HepG2 (cell line): ENCODE measurements at regions not wholly inside any gene's neighbourhood (a gene's known extent, or its start where the extent isn't known, plus 50 kb on each side); places are given as distances from the start of the nearest gene placed in this dataset.
"Not testable (repeated sequence)": the region's sequence is repeated elsewhere in the genome, so short reads cannot be mapped to it uniquely, and the experiment has no call there.

Source experiments
- ATAC-seq: fragments of 200-7000 bp; cut with Tn5 transposase; 3 replicates; pipeline ENCODE4 v1.9.1; 2020; ENCODE audit warnings: mild to moderate bottlenecking, moderate library complexity
- BruUV-seq: library from RNA; stranded (reverse); fragments of 400-500 nt; replicated peaks from 2 replicates; lab custom pipeline; 2021; lab: Mats Ljungman, UMichigan
- CTCF ChIA-PET: fragments of 300-600 bp; formaldehyde crosslinking; extraction: SDS; loops from one replicate; lab custom pipeline; 2021; ENCODE audit warnings: low total read pairs, inconsistent platforms, low intra/inter-chr PET ratio; lab: Yijun Ruan, JAX
- POLR2A ChIA-PET: fragments of 350-600 bp; sonication (Branson Sonifier 250); formaldehyde crosslinking; loops from one replicate; lab custom pipeline; 2020; ENCODE audit warnings: antibody characterized with exemption, inconsistent platforms; lab: Yijun Ruan, JAX
- DNase-seq: peaks from one replicate; pipeline ENCODE4 v3.0.0-alpha.2; 2015; ENCODE audit warnings: low spot score
- FAIRE-seq: peaks from 3 replicates; lab custom pipeline; 2011; peaks lifted over from hg19 to GRCh38; lab: Jason Lieb, UNC
- H2AFZ ChIP-seq: one replicate; pipeline ENCODE4 v1.6.1; 2011; ENCODE audit warnings: low read length, inconsistent platforms
- H3K27ac ChIP-seq: fragments of 300-600 bp; 3 replicates; pipeline ENCODE4 v1.8.0; 2011; ENCODE audit warnings: mixed run types, mild to moderate bottlenecking, mixed read lengths, low read length, inconsistent platforms; ENCODE audit not compliant: insufficient read depth; ENCODE audit errors: extremely low read length
- H3K27me3 ChIP-seq, 2 experiments: fragments of 200-600 bp in 1 of 2; 2 replicates in 1 of 2; 3 replicates in 1 of 2; pipeline versions ENCODE4 v1.6.0 to v1.8.0; 2011; ENCODE audit warnings: low read length in 2 of 2, mild to moderate bottlenecking in 2 of 2, moderate library complexity in 2 of 2, inconsistent platforms in 1 of 2; ENCODE audit not compliant: insufficient read depth in 2 of 2, control insufficient read depth in 1 of 2
- H3K36me3 ChIP-seq, 2 experiments: fragments of 200-600 bp in 1 of 2; replicated peaks in 1 of 2; 2 replicates in 1 of 2; 3 replicates in 1 of 2; pipeline versions ENCODE4 v1.5.1 to v1.8.0; 2011; ENCODE audit warnings: low read length in 2 of 2, inconsistent platforms in 1 of 2; ENCODE audit not compliant: insufficient read depth in 2 of 2, control insufficient read depth in 1 of 2
- H3K4me1 ChIP-seq: 2 replicates; pipeline ENCODE4 v1.5.1; 2012; ENCODE audit warnings: low read length, inconsistent platforms; ENCODE audit not compliant: insufficient read depth
- H3K4me2 ChIP-seq: 2 replicates; pipeline ENCODE4 v1.6.0; 2011; ENCODE audit warnings: low read depth, low read length, inconsistent platforms
- H3K4me3 ChIP-seq, 3 experiments: fragments of 200-600 bp in 1 of 3; sonication (generic), shearing (Covaris generic) in 1 of 3; replicated peaks in 1 of 3; 2 replicates each; pipeline ENCODE4 v1.5.1; 2011 to 2016; ENCODE audit warnings: low read length in 3 of 3, inconsistent platforms in 2 of 3, low read depth in 2 of 3, mild to moderate bottlenecking in 2 of 3, control low read depth in 1 of 3, mixed read lengths in 1 of 3; ENCODE audit not compliant: insufficient read depth in 1 of 3
- H3K79me2 ChIP-seq: one replicate; pipeline ENCODE4 v1.6.1; 2011; ENCODE audit warnings: low read length, inconsistent platforms; ENCODE audit not compliant: insufficient read depth
- H3K9ac ChIP-seq: 2 replicates; pipeline ENCODE4 v1.6.0; 2011; ENCODE audit warnings: mild to moderate bottlenecking, low read depth, low read length, inconsistent platforms; ENCODE audit not compliant: insufficient read depth
- H3K9me3 ChIP-seq: 2 replicates; pipeline ENCODE4 v1.5.1; 2012; ENCODE audit warnings: mild to moderate bottlenecking, low read length
- H4K20me1 ChIP-seq: 2 replicates; pipeline ENCODE4 v1.6.0; 2011; ENCODE audit warnings: inconsistent platforms, mild to moderate bottlenecking, low read length, moderate library complexity; ENCODE audit not compliant: insufficient read depth
- CAMTA2 ChIP-seq: sonication (generic); formaldehyde crosslinking; IDR thresholded peaks from 2 replicates; pipeline ENCODE4 v1.4.0; 2020; ENCODE audit warnings: mild to moderate bottlenecking, missing genetic modification reagents, borderline replicate concordance
- CEBPG ChIP-seq: IDR thresholded peaks from 2 replicates; pipeline ENCODE4 v1.6.1; 2016
- CTCF ChIP-seq: sonication (generic); formaldehyde crosslinking; IDR thresholded peaks from 2 replicates; pipeline ENCODE4 v1.5.0; 2020; ENCODE audit warnings: mild to moderate bottlenecking, missing genetic modification reagents, moderate library complexity
- PATZ1 ChIP-seq: sonication (generic); formaldehyde crosslinking; IDR thresholded peaks from 2 replicates; pipeline ENCODE4 v1.4.0; 2020; ENCODE audit warnings: missing genetic modification reagents
- SMAD1 ChIP-seq: sonication (generic); formaldehyde crosslinking; IDR thresholded peaks from 2 replicates; pipeline ENCODE4 v1.4.0; 2020; ENCODE audit warnings: missing genetic modification reagents, low read depth, mild to moderate bottlenecking, borderline replicate concordance
- WGBS: methylation state at CpG from one replicate; pipeline ENCODE4 v1.1.6; 2017; ENCODE audit warnings: low lambda C conversion rate; 5-methylcytosine and 5-hydroxymethylcytosine counted together
- in situ Hi-C: cut with HindIII; loops from 2 replicates; pipeline ENCODE4 v1.10.0; 2017; ENCODE audit warnings: low pct_unique_long_range_greater_than_20kb; ENCODE audit not compliant: extremely low pct_ligation_motif_present
- intact Hi-C: fragments of 100-400 bp; cut with micrococcal nuclease; formaldehyde crosslinking; loops from one replicate; pipeline ENCODE4 v1.10.0; 2022; ENCODE audit not compliant: unreplicated experiment

DNA sequence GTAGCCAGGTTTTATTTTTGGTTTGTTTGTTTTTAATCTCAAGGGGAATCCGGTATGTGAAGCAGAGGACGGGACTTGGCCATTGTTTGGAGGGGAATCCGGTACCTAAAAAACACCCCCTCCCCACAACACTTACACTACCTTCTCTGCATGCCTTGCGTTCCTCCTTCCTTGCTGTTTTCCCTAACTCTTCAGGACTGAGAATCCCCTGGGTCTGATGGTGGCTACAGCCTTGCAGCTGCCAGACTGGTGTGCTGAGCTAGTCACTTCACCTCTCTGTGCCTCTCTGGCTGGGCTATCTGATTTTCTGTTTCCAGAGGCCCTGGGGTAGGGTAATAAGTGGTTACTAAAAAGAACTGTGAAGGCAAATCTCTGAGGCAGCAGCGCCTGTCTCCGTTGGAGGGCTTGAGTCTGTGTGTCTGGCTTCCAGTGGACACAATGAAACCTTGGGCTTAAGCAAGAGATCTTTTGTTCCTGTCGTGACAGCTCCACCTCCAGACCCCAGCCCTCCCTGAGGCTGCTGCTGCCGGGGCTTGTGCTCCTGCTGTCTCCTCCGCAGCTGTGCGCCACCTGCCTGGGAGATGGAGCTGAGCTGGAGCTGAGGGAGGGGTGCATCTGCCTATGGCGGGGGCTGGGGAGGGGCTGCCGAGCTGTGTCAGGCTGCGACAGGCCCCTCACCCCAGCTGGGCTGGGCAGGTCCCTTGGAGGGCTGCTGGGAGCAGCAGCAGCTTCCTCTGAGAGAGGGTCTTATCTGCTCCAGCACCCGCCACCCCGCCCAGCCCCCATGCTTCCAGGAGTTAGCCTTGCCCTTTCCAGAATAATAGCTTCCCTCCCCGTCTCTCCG lies 65.8 kb upstream of the CCDC167 start:
- Histone ChIP-seq H4K20me1 (no peaks in the 10 kb centered on the region), H3K36me3 (no peaks in the 10 kb centered on the region), H3K4me1 (no peaks in the 10 kb centered on the region), H3K9ac (no peak overlapping the region), H3K4me3 (no peak overlapping the region), H3K9me3 (no peaks in the 10 kb centered on the region), H3K79me2 (no peaks in the 10 kb centered on the region), H2AFZ (no peak overlapping the region), H3K27me3 (peaks cover 17 to 77% of the 10 kb centered on the region in 2 experiments), H3K27ac (no peak overlapping the region), H3K4me2 (peak overlapping the region; percentile 28; the same call in 1 of the 2 replicates)
- POLR2A ChIA-PET = no interaction called here
- FAIRE-seq (no peak), DNase-seq (no peak), ATAC-seq (peak; percentile 22)
- intact Hi-C loops = loop anchor here (1.0 to 10.0 kb wide), 3 partner anchors 27 to 191 kb away; no protein-coding TSS in a partner anchor
- CTCF ChIA-PET = interaction anchor here (1.5 to 3.6 kb wide), 3 partner anchors 27 to 81 kb away, joined by 4 to 28 read pairs (median 4); no protein-coding TSS in a partner anchor
- TF ChIP-seq CEBPG (CRISPR knock-in tag) (no peak), CAMTA2 (no peak), PATZ1 (0 out of 2 replicates have a peak, but pooled peaks have one; percentile 14), SMAD1 (0 out of 2 replicates have a peak, but pooled peaks have one; percentile 10), CTCF (CRISPR knock-in tag) (peak; percentile 19; the same call in 1 of the 2 replicates)
- no TSS peak for BruUV-seq
- in situ Hi-C loops = loop anchor here (5.0 kb wide), 1 partner anchor 78 kb away; no protein-coding TSS in a partner anchor
- 22% methylated on average over 12 of the region's 17 CpGs for WGBS

DNA sequence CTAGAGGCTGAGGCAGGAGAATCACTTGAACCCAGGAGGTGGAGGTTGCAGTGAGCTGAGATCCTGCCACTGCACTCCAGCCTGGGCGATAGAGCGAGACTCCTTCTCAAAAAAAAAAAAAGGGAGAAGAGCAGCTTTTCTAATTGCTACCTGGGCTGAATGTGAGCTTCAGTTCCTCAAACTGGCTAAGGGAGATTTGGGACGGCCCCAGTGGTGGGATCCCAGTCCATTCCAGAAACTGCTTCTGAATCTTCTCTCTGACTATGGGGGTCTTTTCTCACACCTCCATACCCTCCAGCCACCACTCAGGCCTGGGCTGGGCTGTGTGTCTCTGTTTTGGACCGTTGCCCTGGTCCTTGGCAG lies 63.2 kb upstream of the CCDC167 start:
- H3K79me2 ChIP-seq, DNase-seq, in situ Hi-C loops, H3K27ac ChIP-seq, H3K9ac ChIP-seq, POLR2A ChIA-PET, H3K9me3 ChIP-seq, H3K4me3 ChIP-seq, ATAC-seq, FAIRE-seq, H3K4me2 ChIP-seq, CTCF ChIA-PET, H4K20me1 ChIP-seq, H2AFZ ChIP-seq, H3K4me1 ChIP-seq, BruUV-seq, H3K36me3 ChIP-seq: not testable (repeated sequence)
- intact Hi-C loops = loop anchor here (10.0 kb wide), 1 partner anchor 188 kb away; no protein-coding TSS in a partner anchor
- H3K27me3 ChIP-seq = peaks cover 16 to 81% of the 10 kb centered on the region in 2 experiments
- 55% methylated on average over 3 of the region's 4 CpGs for WGBS
